ENCODE measurements at regions not wholly inside any gene's neighbourhood (a gene's known extent, or its start where the extent isn't known, plus 50 kb on each side); places are given as distances from the start of the nearest gene placed in this dataset.

DNA sequence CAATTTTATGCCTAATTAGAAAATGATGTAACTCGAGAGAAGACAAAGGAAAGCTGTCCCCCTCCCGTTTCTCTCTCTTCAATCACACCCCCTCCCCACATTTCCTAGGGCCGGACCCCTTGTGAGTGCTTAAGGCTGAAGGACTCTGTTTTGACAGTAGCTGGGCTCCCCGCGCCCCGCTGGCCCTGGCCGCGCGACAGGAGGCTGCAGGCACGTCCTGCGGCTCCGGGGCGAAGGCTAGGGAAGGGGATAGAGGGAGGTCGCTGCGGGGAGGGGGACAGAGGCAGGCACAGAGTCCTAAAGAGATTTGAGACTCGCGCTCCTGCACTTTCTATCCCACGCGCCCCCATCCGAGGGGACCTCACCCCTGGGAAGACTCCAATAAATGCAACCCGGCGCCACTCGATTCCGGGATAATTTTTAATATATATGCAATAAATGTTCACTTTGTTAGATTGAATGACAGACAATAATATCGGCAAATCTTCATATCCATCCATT, 56.2 kb upstream of the TMEM33 start:
- TF ChIP-seq, protein P1, sequence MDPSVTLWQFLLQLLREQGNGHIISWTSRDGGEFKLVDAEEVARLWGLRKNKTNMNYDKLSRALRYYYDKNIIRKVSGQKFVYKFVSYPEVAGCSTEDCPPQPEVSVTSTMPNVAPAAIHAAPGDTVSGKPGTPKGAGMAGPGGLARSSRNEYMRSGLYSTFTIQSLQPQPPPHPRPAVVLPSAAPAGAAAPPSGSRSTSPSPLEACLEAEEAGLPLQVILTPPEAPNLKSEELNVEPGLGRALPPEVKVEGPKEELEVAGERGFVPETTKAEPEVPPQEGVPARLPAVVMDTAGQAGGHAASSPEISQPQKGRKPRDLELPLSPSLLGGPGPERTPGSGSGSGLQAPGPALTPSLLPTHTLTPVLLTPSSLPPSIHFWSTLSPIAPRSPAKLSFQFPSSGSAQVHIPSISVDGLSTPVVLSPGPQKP (IDR thresholded peaks at IDR 0.05; ENCODE audit: borderline replicate concordance, low read depth, low read length), result no peak
- TF ChIP-seq, protein P2, sequence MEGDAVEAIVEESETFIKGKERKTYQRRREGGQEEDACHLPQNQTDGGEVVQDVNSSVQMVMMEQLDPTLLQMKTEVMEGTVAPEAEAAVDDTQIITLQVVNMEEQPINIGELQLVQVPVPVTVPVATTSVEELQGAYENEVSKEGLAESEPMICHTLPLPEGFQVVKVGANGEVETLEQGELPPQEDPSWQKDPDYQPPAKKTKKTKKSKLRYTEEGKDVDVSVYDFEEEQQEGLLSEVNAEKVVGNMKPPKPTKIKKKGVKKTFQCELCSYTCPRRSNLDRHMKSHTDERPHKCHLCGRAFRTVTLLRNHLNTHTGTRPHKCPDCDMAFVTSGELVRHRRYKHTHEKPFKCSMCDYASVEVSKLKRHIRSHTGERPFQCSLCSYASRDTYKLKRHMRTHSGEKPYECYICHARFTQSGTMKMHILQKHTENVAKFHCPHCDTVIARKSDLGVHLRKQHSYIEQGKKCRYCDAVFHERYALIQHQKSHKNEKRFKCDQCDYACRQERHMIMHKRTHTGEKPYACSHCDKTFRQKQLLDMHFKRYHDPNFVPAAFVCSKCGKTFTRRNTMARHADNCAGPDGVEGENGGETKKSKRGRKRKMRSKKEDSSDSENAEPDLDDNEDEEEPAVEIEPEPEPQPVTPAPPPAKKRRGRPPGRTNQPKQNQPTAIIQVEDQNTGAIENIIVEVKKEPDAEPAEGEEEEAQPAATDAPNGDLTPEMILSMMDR (conservative IDR thresholded peaks at IDR 0.05; ENCODE audit: low read depth, low read length), result no peak
- no peak for TF ChIP-seq RAD21 (IDR thresholded peaks at IDR 0.05; ENCODE audit: low read length)
- TF ChIP-seq, protein P3, sequence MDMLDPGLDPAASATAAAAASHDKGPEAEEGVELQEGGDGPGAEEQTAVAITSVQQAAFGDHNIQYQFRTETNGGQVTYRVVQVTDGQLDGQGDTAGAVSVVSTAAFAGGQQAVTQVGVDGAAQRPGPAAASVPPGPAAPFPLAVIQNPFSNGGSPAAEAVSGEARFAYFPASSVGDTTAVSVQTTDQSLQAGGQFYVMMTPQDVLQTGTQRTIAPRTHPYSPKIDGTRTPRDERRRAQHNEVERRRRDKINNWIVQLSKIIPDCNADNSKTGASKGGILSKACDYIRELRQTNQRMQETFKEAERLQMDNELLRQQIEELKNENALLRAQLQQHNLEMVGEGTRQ (IDR thresholded peaks at IDR 0.05; ENCODE audit: low read depth, low read length), result no peak
- TF ChIP-seq CEBPB (IDR thresholded peaks at IDR 0.05; ENCODE audit: low read depth, low read length), result no peak
- TF ChIP-seq CHD1 (IDR thresholded peaks at IDR 0.05; ENCODE audit: low read depth, low read length), result no peak
- TF ChIP-seq SMC3 (IDR thresholded peaks at IDR 0.05; ENCODE audit: low read depth, low read length), result no peak
- no peak for TF ChIP-seq RFX5 (IDR thresholded peaks at IDR 0.05; ENCODE audit: low read depth, low read length)
- no peak for TF ChIP-seq POLR2A (IDR thresholded peaks at IDR 0.05; ENCODE audit: low read depth, low read length)
- no peak for TF ChIP-seq MAFK (IDR thresholded peaks at IDR 0.05; ENCODE audit: low read depth, low read length)
- no peak for TF ChIP-seq RCOR1 (IDR thresholded peaks at IDR 0.05; ENCODE audit: insufficient replicate concordance, low read length)
